Peyer's patch (tissue), 4 donors: ENCODE measurements at regions not wholly inside any gene's neighbourhood (a gene's known extent, or its start where the extent isn't known, plus 50 kb on each side); places are given as distances from the start of the nearest gene placed in this dataset.
"Not testable (repeated sequence)": the region's sequence is repeated elsewhere in the genome, so short reads cannot be mapped to it uniquely, and the experiment has no call there.

ENCODE experiments used
- DNase-seq, 3 donors: peaks; one replicate each; pipeline ENCODE4 v3.0.0-alpha.2; 2017 to 2019
- H3K27ac ChIP-seq, 4 donors: fragments of 200-600 bp; sonication (generic); one replicate each; pipeline ENCODE4 v1.5.1; 2016 to 2019
- H3K27me3 ChIP-seq, 2 donors: fragments of 200-600 bp; sonication (generic); one replicate each; pipeline ENCODE4 v1.5.1; 2019
- H3K36me3 ChIP-seq, 3 donors: fragments of 200-600 bp; sonication (generic); one replicate each; pipeline ENCODE4 v1.5.1; 2016 to 2019
- H3K4me1 ChIP-seq, 4 donors: fragments of 200-600 bp; sonication (generic); one replicate each; pipeline ENCODE4 v1.5.1; 2016 to 2019
- H3K4me3 ChIP-seq, 4 donors: fragments of 200-600 bp; sonication (generic); 1 replicate in 3 of 4; 2 replicates in 1 of 4; pipeline ENCODE4 v1.5.1; 2016 to 2019; ENCODE audit warnings: mild to moderate bottlenecking in 1 of 4
- H3K9me3 ChIP-seq, 4 donors: fragments of 200-600 bp; sonication (generic); one replicate each; pipeline ENCODE4 v1.5.1; 2016 to 2019; ENCODE audit warnings: mild to moderate bottlenecking in 1 of 4
- POLR2A ChIP-seq, 2 donors: fragments of 450-650 bp; IDR thresholded peaks; one replicate each; pipeline ENCODE4 v1.5.1; 2017; ENCODE audit warnings: antibody characterized with exemption in 2 of 2, mild to moderate bottlenecking in 2 of 2, moderate library complexity in 2 of 2
- TF ChIP-seq, protein P1 (sequence below), 6 experiments: fragments of 450-650 bp in 4 of 6; fragments of 200-600 bp in 2 of 6; sonication (generic) in 1 of 6; IDR thresholded peaks; one replicate each; pipeline ENCODE4 v1.5.1; 2017 to 2019; ENCODE audit warnings: antibody characterized with exemption in 6 of 6, mild to moderate bottlenecking in 3 of 6, moderate library complexity in 1 of 6

DNA sequence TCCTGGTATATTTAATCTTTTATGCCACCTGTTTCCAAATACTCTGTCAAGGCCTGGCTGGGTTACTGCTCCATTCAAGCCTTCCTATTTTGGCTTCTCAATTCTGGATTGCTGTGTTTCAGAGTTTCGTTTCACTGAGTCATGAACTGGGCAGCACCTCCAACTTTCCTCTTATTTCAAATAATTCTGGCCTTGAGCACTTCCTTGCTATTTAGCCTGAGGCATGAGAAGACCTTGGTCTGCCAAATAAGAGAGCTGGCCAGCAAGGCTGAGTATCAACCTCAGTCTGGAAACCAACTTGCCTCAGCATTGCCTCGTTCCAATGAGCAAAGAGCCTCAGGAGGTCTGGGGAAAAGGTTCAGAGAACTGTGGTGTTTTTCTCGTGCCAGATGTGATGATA is 66.6 kb downstream of the TNFAIP3 start:
- H3K4me3 ChIP-seq, result no peak overlapping the region
- H3K27ac ChIP-seq, result no peak overlapping the region
- DNase-seq, result no peak
- H3K27me3 ChIP-seq, result no peaks in the 10 kb centered on the region
- H3K36me3 ChIP-seq, result no peaks in the 10 kb centered on the region
- TF ChIP-seq, protein P1, sequence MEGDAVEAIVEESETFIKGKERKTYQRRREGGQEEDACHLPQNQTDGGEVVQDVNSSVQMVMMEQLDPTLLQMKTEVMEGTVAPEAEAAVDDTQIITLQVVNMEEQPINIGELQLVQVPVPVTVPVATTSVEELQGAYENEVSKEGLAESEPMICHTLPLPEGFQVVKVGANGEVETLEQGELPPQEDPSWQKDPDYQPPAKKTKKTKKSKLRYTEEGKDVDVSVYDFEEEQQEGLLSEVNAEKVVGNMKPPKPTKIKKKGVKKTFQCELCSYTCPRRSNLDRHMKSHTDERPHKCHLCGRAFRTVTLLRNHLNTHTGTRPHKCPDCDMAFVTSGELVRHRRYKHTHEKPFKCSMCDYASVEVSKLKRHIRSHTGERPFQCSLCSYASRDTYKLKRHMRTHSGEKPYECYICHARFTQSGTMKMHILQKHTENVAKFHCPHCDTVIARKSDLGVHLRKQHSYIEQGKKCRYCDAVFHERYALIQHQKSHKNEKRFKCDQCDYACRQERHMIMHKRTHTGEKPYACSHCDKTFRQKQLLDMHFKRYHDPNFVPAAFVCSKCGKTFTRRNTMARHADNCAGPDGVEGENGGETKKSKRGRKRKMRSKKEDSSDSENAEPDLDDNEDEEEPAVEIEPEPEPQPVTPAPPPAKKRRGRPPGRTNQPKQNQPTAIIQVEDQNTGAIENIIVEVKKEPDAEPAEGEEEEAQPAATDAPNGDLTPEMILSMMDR (IDR thresholded peaks at IDR 0.05), result no peak
- no peak for TF ChIP-seq POLR2A (IDR thresholded peaks at IDR 0.05)
- no peaks in the 10 kb centered on the region for H3K4me1 ChIP-seq
- no peaks in the 10 kb centered on the region for H3K9me3 ChIP-seq

- TF ChIP-seq POLR2A (IDR thresholded peaks at IDR 0.05), result no peak
- TF ChIP-seq, protein P1 (IDR thresholded peaks at IDR 0.05), result no peak
- H3K27ac ChIP-seq, result no peak overlapping the region
- no peak overlapping the region for H3K4me3 ChIP-seq
- no peaks in the 10 kb centered on the region for H3K9me3 ChIP-seq
- no peak for DNase-seq
- no peaks in the 10 kb centered on the region for H3K36me3 ChIP-seq
- no peaks in the 10 kb centered on the region for H3K27me3 ChIP-seq
- H3K4me1 ChIP-seq, result no peaks in the 10 kb centered on the region
These were observed 69.7 kb downstream of the TNFAIP3 start for GRCh38 chr6:137936798-137937197.

DNA sequence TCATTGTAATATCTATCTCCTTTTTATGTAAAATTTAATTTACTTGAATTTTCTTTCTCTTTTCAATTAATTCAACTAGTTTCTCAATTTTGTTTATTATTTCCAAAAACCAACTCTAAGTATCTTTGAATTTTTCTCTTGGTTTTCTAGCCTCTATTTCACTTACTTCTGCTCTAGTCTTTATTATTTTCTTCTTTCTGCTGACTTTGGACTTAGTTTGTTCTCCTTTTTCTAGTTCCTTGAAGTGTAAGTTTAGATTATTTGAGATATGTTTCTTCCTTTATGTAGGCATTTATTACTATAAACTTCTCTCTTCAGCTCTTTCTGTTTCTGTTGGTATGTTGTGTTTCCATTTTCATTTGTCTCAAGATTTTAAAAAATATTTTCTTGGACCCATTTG is 70.8 kb downstream of the TNFAIP3 start:
- no peak for DNase-seq
- no peaks in the 10 kb centered on the region for H3K27me3 ChIP-seq
- H3K4me1 ChIP-seq, result no peaks in the 10 kb centered on the region
- no peaks in the 10 kb centered on the region for H3K36me3 ChIP-seq
- TF ChIP-seq, protein P1 (IDR thresholded peaks at IDR 0.05), result no peak
- no peak for TF ChIP-seq POLR2A (IDR thresholded peaks at IDR 0.05)
- no peak overlapping the region for H3K27ac ChIP-seq
- no peak overlapping the region for H3K4me3 ChIP-seq
- H3K9me3 ChIP-seq, result no peaks in the 10 kb centered on the region

GRCh38 chr6:137938770-137939379 is 71.8 kb downstream of the TNFAIP3 start:
- Histone ChIP-seq H3K4me1 (no peaks in the 10 kb centered on the region), H3K27me3 (no peaks in the 10 kb centered on the region), H3K36me3 (no peaks in the 10 kb centered on the region), H3K9me3 (no peaks in the 10 kb centered on the region), H3K27ac (no peak overlapping the region), H3K4me3 (no peak overlapping the region)
- no peak for DNase-seq
- TF ChIP-seq, protein P1 (IDR thresholded peaks at IDR 0.05), result no peak
- no peak for TF ChIP-seq POLR2A (IDR thresholded peaks at IDR 0.05)

DNA sequence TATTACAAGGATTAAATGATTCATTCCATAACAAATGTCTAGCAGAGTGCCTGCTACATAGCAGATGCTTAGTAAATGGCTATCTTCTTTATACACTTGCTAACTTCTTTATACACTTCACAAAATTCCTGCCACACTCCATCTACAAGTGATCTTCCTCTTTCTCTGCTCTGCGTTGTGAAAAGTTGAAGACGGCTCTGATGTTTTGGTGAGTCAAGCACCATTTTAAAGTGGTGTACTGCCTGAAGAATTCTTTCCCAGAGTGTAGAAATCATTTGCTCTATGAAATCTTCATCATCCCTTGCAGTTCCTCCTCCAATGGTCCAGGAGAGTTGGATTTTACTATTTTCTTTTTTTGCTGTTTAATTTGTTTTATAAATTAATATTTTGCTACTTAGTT is 74.9 kb downstream of the TNFAIP3 start:
- TF ChIP-seq, protein P1 (IDR thresholded peaks at IDR 0.05), result no peak
- no peak for TF ChIP-seq POLR2A (IDR thresholded peaks at IDR 0.05)
- no peak overlapping the region for H3K27ac ChIP-seq
- DNase-seq, result no peak
- no peak overlapping the region for H3K4me3 ChIP-seq
- no peaks in the 10 kb centered on the region for H3K27me3 ChIP-seq
- H3K9me3 ChIP-seq, result no peaks in the 10 kb centered on the region
- no peaks in the 10 kb centered on the region for H3K4me1 ChIP-seq
- no peaks in the 10 kb centered on the region for H3K36me3 ChIP-seq

DNA sequence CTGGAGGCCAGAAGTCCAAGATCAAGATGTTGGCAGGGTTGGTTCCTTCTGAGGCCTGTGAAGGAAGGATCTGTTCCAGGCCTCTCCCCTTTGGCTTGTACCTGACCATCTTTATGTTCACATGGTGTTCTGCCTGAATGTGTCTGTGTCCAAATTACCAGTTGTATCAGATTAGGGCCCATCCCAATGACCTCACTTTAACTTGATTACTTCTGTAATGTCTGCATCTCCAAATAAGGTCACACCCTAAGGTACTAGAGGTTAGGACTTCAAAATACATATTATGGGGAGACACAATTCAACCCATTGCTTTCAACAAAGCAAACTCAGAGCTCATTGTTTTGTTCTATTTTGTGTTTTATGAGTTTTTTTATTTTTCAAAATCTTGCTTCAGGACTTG is 75.7 kb downstream of the TNFAIP3 start:
- no peak for TF ChIP-seq POLR2A (IDR thresholded peaks at IDR 0.05)
- TF ChIP-seq, protein P1 (IDR thresholded peaks at IDR 0.05), result no peak
- no peak for DNase-seq

GRCh38 chr6:137944381-137944780 is 77.3 kb downstream of the TNFAIP3 start:
- not testable (repeated sequence) for H3K27me3 ChIP-seq, H3K36me3 ChIP-seq, DNase-seq, H3K4me3 ChIP-seq, H3K9me3 ChIP-seq, H3K4me1 ChIP-seq, H3K27ac ChIP-seq

More for the DNA sequence above, 75.7 kb downstream of the TNFAIP3 start:
- H3K9me3 ChIP-seq, result no peaks in the 10 kb centered on the region
- H3K4me3 ChIP-seq, result no peak overlapping the region
- no peaks in the 10 kb centered on the region for H3K4me1 ChIP-seq
- H3K27ac ChIP-seq, result no peak overlapping the region
- no peaks in the 10 kb centered on the region for H3K36me3 ChIP-seq
- H3K27me3 ChIP-seq, result no peaks in the 10 kb centered on the region
